HepG2 (cell line): ENCODE measurements at regions not wholly inside any gene's neighbourhood (a gene's known extent, or its start where the extent isn't known, plus 50 kb on each side); places are given as distances from the start of the nearest gene placed in this dataset.

Source experiments
- ATAC-seq: fragments of 200-7000 bp; cut with Tn5 transposase; 3 replicates; pipeline ENCODE4 v1.9.1; 2020; ENCODE audit warnings: mild to moderate bottlenecking, moderate library complexity
- BruUV-seq: library from RNA; stranded (reverse); fragments of 400-500 nt; replicated peaks from 2 replicates; lab custom pipeline; 2021; lab: Mats Ljungman, UMichigan
- CTCF ChIA-PET: fragments of 300-600 bp; formaldehyde crosslinking; extraction: SDS; loops from one replicate; lab custom pipeline; 2021; ENCODE audit warnings: low total read pairs, inconsistent platforms, low intra/inter-chr PET ratio; lab: Yijun Ruan, JAX
- POLR2A ChIA-PET: fragments of 350-600 bp; sonication (Branson Sonifier 250); formaldehyde crosslinking; loops from one replicate; lab custom pipeline; 2020; ENCODE audit warnings: antibody characterized with exemption, inconsistent platforms; lab: Yijun Ruan, JAX
- DNase-seq: peaks from one replicate; pipeline ENCODE4 v3.0.0-alpha.2; 2015; ENCODE audit warnings: low spot score
- FAIRE-seq: peaks from 3 replicates; lab custom pipeline; 2011; peaks lifted over from hg19 to GRCh38; lab: Jason Lieb, UNC
- H2AFZ ChIP-seq: one replicate; pipeline ENCODE4 v1.6.1; 2011; ENCODE audit warnings: low read length, inconsistent platforms
- H3K27ac ChIP-seq: fragments of 300-600 bp; 3 replicates; pipeline ENCODE4 v1.8.0; 2011; ENCODE audit warnings: mixed run types, mild to moderate bottlenecking, mixed read lengths, low read length, inconsistent platforms; ENCODE audit not compliant: insufficient read depth; ENCODE audit errors: extremely low read length
- H3K27me3 ChIP-seq, 2 experiments: fragments of 200-600 bp in 1 of 2; 2 replicates in 1 of 2; 3 replicates in 1 of 2; pipeline versions ENCODE4 v1.6.0 to v1.8.0; 2011; ENCODE audit warnings: low read length in 2 of 2, mild to moderate bottlenecking in 2 of 2, moderate library complexity in 2 of 2, inconsistent platforms in 1 of 2; ENCODE audit not compliant: insufficient read depth in 2 of 2, control insufficient read depth in 1 of 2
- H3K36me3 ChIP-seq, 2 experiments: fragments of 200-600 bp in 1 of 2; replicated peaks in 1 of 2; 2 replicates in 1 of 2; 3 replicates in 1 of 2; pipeline versions ENCODE4 v1.5.1 to v1.8.0; 2011; ENCODE audit warnings: low read length in 2 of 2, inconsistent platforms in 1 of 2; ENCODE audit not compliant: insufficient read depth in 2 of 2, control insufficient read depth in 1 of 2
- H3K4me1 ChIP-seq: 2 replicates; pipeline ENCODE4 v1.5.1; 2012; ENCODE audit warnings: low read length, inconsistent platforms; ENCODE audit not compliant: insufficient read depth
- H3K4me2 ChIP-seq: 2 replicates; pipeline ENCODE4 v1.6.0; 2011; ENCODE audit warnings: low read depth, low read length, inconsistent platforms
- H3K4me3 ChIP-seq, 3 experiments: fragments of 200-600 bp in 1 of 3; sonication (generic), shearing (Covaris generic) in 1 of 3; replicated peaks in 1 of 3; 2 replicates each; pipeline ENCODE4 v1.5.1; 2011 to 2016; ENCODE audit warnings: low read length in 3 of 3, inconsistent platforms in 2 of 3, low read depth in 2 of 3, mild to moderate bottlenecking in 2 of 3, control low read depth in 1 of 3, mixed read lengths in 1 of 3; ENCODE audit not compliant: insufficient read depth in 1 of 3
- H3K79me2 ChIP-seq: one replicate; pipeline ENCODE4 v1.6.1; 2011; ENCODE audit warnings: low read length, inconsistent platforms; ENCODE audit not compliant: insufficient read depth
- H3K9ac ChIP-seq: 2 replicates; pipeline ENCODE4 v1.6.0; 2011; ENCODE audit warnings: mild to moderate bottlenecking, low read depth, low read length, inconsistent platforms; ENCODE audit not compliant: insufficient read depth
- H3K9me3 ChIP-seq: 2 replicates; pipeline ENCODE4 v1.5.1; 2012; ENCODE audit warnings: mild to moderate bottlenecking, low read length
- H4K20me1 ChIP-seq: 2 replicates; pipeline ENCODE4 v1.6.0; 2011; ENCODE audit warnings: inconsistent platforms, mild to moderate bottlenecking, low read length, moderate library complexity; ENCODE audit not compliant: insufficient read depth
- CSRNP2 ChIP-seq: sonication (generic); formaldehyde crosslinking; conservative IDR thresholded peaks from 2 replicates; pipeline ENCODE4 v1.8.0; 2022; ENCODE audit warnings: low read depth, missing genetic modification reagents
- GPN1 ChIP-seq: sonication (generic); formaldehyde crosslinking; IDR thresholded peaks from 2 replicates; pipeline ENCODE4 v1.5.1; 2020; ENCODE audit warnings: missing genetic modification reagents, borderline replicate concordance
- HNRNPL ChIP-seq: fragments of 200-400 bp; formaldehyde crosslinking; IDR thresholded peaks from 2 replicates; pipeline ENCODE4 v1.6.1; 2017; ENCODE audit warnings: mild to moderate bottlenecking, low read depth, low read length
- JDP2 ChIP-seq: sonication (generic); formaldehyde crosslinking; IDR thresholded peaks from 2 replicates; pipeline ENCODE4 v1.8.1; 2022; ENCODE audit warnings: missing genetic modification reagents, borderline replicate concordance
- NFYC ChIP-seq: IDR thresholded peaks from 2 replicates; pipeline ENCODE4 v1.6.1; 2016; ENCODE audit warnings: missing genetic modification reagents, missing compliant biosample characterization
- POGK ChIP-seq: sonication (generic); formaldehyde crosslinking; conservative IDR thresholded peaks from 2 replicates; pipeline ENCODE4 v1.8.0; 2022; ENCODE audit warnings: mild to moderate bottlenecking, moderate library complexity, missing genetic modification reagents
- SIN3A ChIP-seq: IDR thresholded peaks from 2 replicates; pipeline ENCODE4 v1.6.1; 2011; ENCODE audit warnings: low read depth, mild to moderate bottlenecking, control low read depth, low read length, borderline replicate concordance
- THAP9 ChIP-seq: sonication (generic); formaldehyde crosslinking; IDR thresholded peaks from 2 replicates; pipeline ENCODE4; 2020; ENCODE audit warnings: missing genetic modification reagents, mild to moderate bottlenecking, borderline replicate concordance
- XRCC5 ChIP-seq: fragments of 200-400 bp; formaldehyde crosslinking; optimal IDR thresholded peaks from 2 replicates; pipeline ENCODE3; 2017; ENCODE audit warnings: mild to moderate bottlenecking, low read length
- ZFP36L2 ChIP-seq: sonication (generic); formaldehyde crosslinking; IDR thresholded peaks from 2 replicates; pipeline ENCODE4 v1.4.0; 2020; ENCODE audit warnings: missing genetic modification reagents
- ZNF138 ChIP-seq: sonication (generic); formaldehyde crosslinking; IDR thresholded peaks from 2 replicates; pipeline ENCODE4 v1.5.0; 2020; ENCODE audit warnings: mild to moderate bottlenecking, low read depth, missing genetic modification reagents
- ZNF232 ChIP-seq: sonication (generic); formaldehyde crosslinking; IDR thresholded peaks from 2 replicates; pipeline ENCODE4 v1.4.0; 2020; ENCODE audit warnings: missing genetic modification reagents, borderline replicate concordance
- ZNF281 ChIP-seq: sonication (generic); formaldehyde crosslinking; IDR thresholded peaks from 2 replicates; pipeline ENCODE4 v1.4.0; 2020; ENCODE audit warnings: missing genetic modification reagents, borderline replicate concordance
- ZNF460 ChIP-seq: sonication (generic); formaldehyde crosslinking; IDR thresholded peaks from 2 replicates; pipeline ENCODE4 v1.5.1; 2020; ENCODE audit warnings: missing genetic modification reagents, mild to moderate bottlenecking, borderline replicate concordance
- ZNF564 ChIP-seq: sonication (generic); formaldehyde crosslinking; IDR thresholded peaks from 2 replicates; pipeline ENCODE4 v1.8.1; 2023; ENCODE audit warnings: mild to moderate bottlenecking, missing genetic modification reagents
- ZNF850 ChIP-seq: sonication (generic); formaldehyde crosslinking; conservative IDR thresholded peaks from 2 replicates; pipeline ENCODE4 v1.9.0; 2021; ENCODE audit warnings: mild to moderate bottlenecking, missing genetic modification reagents
- WGBS: methylation state at CpG from one replicate; pipeline ENCODE4 v1.1.6; 2017; ENCODE audit warnings: low lambda C conversion rate; 5-methylcytosine and 5-hydroxymethylcytosine counted together
- in situ Hi-C: cut with HindIII; loops from 2 replicates; pipeline ENCODE4 v1.10.0; 2017; ENCODE audit warnings: low pct_unique_long_range_greater_than_20kb; ENCODE audit not compliant: extremely low pct_ligation_motif_present
- intact Hi-C: fragments of 100-400 bp; cut with micrococcal nuclease; formaldehyde crosslinking; loops from one replicate; pipeline ENCODE4 v1.10.0; 2022; ENCODE audit not compliant: unreplicated experiment

DNA sequence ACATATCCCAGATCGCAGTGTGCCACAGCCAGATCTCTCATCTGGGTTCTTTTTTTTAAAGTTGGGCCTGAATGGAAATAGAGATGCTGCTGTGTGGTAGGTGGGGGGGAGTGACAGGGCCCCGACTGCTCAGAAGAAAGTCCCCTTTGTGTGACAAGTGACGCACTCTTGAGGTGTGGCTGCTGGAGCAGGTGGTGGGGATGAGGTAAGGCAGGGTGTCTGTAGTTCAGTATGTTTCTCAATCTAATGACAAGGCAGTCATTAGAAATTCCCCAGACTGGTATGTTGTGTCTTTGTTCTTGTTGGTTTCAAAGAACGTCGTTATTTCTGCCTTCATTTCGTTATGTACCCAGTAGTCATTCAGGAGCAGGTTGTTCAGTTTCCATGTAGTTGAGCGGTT lies 128.8 kb upstream of the TACR1 start:
- H3K9ac ChIP-seq: no peak overlapping the region
- no peaks in the 10 kb centered on the region for H3K79me2 ChIP-seq
- intact Hi-C loops (no loop called here), in situ Hi-C loops (no loop called here)
- CTCF ChIA-PET: no interaction called here
- H3K9me3 ChIP-seq: no peaks in the 10 kb centered on the region
- BruUV-seq: no TSS peak
- DNase-seq (no peak), ATAC-seq (no peak), FAIRE-seq (no peak)
- 50% methylated on average over 7 of the region's 7 CpGs for WGBS
- H3K4me1 ChIP-seq: no peaks in the 10 kb centered on the region
- H2AFZ ChIP-seq: no peak overlapping the region
- no peaks in the 10 kb centered on the region for H4K20me1 ChIP-seq
- no peaks in the 10 kb centered on the region for H3K36me3 ChIP-seq
- no peak overlapping the region for H3K4me3 ChIP-seq
- POLR2A ChIA-PET: no interaction called here
- no peak overlapping the region for H3K27ac ChIP-seq
- no peak overlapping the region for H3K4me2 ChIP-seq
- peaks cover 3 to 11% of the 10 kb centered on the region in 2 experiments; a peak in 4 of 5 replicates for H3K27me3 ChIP-seq
- no peak for TF ChIP-seq NFYC (CRISPR knock-in tag)
- no peak for TF ChIP-seq SIN3A
- no peak for TF ChIP-seq THAP9 (CRISPR knock-in tag)
- TF ChIP-seq HNRNPL: no peak
- no peak for TF ChIP-seq ZNF850 (CRISPR knock-in tag)
- no peak for TF ChIP-seq POGK (CRISPR knock-in tag)
- no peak for TF ChIP-seq ZNF138 (CRISPR knock-in tag)
- TF ChIP-seq JDP2: no peak
- no peak for TF ChIP-seq XRCC5
- TF ChIP-seq CSRNP2 (CRISPR knock-in tag): no peak
- no peak for TF ChIP-seq ZFP36L2
- no peak for TF ChIP-seq ZNF564 (CRISPR knock-in tag)
- TF ChIP-seq ZNF460 (CRISPR knock-in tag): no peak
- TF ChIP-seq ZNF232 (CRISPR knock-in tag): no peak
- no peak for TF ChIP-seq ZNF281 (CRISPR knock-in tag)
- TF ChIP-seq GPN1 (CRISPR knock-in tag): no peak
